ENCODE measurements at regions not wholly inside any gene's neighbourhood (a gene's known extent, or its start where the extent isn't known, plus 50 kb on each side); places are given as distances from the start of the nearest gene placed in this dataset.

DNA sequence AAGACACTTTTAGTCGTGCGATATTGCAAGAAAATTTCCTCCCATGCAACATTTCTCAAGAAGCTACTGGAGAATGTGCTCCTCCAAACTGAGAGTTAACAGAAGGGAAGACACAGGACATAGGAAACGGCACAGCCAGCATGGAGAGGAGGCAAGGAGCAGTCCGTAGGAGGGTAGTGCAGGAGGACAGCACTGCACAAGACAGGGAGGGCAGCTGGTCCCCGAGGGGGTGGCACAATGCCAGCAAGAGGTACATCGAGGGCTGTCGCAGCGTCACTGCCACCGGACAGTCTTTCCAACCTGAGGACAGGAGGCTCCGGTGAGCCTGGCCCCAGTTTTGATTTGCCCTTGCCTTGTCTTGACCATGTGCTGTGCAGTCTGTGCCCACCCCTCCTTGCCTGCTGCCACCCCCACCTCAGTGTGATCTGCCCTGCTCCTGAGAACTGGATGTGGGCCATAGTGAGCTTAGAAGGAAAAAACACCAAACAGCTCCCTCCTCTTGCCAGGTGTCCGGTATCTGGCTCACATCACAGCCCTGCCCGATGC is 81.6 kb upstream of the LAPTM4A start (continued):
- TF ChIP-seq, protein P1, sequence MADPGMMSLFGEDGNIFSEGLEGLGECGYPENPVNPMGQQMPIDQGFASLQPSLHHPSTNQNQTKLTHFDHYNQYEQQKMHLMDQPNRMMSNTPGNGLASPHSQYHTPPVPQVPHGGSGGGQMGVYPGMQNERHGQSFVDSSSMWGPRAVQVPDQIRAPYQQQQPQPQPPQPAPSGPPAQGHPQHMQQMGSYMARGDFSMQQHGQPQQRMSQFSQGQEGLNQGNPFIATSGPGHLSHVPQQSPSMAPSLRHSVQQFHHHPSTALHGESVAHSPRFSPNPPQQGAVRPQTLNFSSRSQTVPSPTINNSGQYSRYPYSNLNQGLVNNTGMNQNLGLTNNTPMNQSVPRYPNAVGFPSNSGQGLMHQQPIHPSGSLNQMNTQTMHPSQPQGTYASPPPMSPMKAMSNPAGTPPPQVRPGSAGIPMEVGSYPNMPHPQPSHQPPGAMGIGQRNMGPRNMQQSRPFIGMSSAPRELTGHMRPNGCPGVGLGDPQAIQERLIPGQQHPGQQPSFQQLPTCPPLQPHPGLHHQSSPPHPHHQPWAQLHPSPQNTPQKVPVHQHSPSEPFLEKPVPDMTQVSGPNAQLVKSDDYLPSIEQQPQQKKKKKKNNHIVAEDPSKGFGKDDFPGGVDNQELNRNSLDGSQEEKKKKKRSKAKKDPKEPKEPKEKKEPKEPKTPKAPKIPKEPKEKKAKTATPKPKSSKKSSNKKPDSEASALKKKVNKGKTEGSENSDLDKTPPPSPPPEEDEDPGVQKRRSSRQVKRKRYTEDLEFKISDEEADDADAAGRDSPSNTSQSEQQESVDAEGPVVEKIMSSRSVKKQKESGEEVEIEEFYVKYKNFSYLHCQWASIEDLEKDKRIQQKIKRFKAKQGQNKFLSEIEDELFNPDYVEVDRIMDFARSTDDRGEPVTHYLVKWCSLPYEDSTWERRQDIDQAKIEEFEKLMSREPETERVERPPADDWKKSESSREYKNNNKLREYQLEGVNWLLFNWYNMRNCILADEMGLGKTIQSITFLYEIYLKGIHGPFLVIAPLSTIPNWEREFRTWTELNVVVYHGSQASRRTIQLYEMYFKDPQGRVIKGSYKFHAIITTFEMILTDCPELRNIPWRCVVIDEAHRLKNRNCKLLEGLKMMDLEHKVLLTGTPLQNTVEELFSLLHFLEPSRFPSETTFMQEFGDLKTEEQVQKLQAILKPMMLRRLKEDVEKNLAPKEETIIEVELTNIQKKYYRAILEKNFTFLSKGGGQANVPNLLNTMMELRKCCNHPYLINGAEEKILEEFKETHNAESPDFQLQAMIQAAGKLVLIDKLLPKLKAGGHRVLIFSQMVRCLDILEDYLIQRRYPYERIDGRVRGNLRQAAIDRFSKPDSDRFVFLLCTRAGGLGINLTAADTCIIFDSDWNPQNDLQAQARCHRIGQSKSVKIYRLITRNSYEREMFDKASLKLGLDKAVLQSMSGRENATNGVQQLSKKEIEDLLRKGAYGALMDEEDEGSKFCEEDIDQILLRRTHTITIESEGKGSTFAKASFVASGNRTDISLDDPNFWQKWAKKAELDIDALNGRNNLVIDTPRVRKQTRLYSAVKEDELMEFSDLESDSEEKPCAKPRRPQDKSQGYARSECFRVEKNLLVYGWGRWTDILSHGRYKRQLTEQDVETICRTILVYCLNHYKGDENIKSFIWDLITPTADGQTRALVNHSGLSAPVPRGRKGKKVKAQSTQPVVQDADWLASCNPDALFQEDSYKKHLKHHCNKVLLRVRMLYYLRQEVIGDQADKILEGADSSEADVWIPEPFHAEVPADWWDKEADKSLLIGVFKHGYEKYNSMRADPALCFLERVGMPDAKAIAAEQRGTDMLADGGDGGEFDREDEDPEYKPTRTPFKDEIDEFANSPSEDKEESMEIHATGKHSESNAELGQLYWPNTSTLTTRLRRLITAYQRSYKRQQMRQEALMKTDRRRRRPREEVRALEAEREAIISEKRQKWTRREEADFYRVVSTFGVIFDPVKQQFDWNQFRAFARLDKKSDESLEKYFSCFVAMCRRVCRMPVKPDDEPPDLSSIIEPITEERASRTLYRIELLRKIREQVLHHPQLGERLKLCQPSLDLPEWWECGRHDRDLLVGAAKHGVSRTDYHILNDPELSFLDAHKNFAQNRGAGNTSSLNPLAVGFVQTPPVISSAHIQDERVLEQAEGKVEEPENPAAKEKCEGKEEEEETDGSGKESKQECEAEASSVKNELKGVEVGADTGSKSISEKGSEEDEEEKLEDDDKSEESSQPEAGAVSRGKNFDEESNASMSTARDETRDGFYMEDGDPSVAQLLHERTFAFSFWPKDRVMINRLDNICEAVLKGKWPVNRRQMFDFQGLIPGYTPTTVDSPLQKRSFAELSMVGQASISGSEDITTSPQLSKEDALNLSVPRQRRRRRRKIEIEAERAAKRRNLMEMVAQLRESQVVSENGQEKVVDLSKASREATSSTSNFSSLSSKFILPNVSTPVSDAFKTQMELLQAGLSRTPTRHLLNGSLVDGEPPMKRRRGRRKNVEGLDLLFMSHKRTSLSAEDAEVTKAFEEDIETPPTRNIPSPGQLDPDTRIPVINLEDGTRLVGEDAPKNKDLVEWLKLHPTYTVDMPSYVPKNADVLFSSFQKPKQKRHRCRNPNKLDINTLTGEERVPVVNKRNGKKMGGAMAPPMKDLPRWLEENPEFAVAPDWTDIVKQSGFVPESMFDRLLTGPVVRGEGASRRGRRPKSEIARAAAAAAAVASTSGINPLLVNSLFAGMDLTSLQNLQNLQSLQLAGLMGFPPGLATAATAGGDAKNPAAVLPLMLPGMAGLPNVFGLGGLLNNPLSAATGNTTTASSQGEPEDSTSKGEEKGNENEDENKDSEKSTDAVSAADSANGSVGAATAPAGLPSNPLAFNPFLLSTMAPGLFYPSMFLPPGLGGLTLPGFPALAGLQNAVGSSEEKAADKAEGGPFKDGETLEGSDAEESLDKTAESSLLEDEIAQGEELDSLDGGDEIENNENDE (IDR thresholded peaks at IDR 0.05; ENCODE audit: insufficient replicate concordance, low read length), result no peak
- TF ChIP-seq POLR2AphosphoS5 (IDR thresholded peaks at IDR 0.05; ENCODE audit: low read depth, low read length), result no peak
- TF ChIP-seq SIN3A (conservative IDR thresholded peaks at IDR 0.05 in 1 of 2, IDR thresholded peaks at IDR 0.05 in 1 of 2; ENCODE audit: low read depth in 1 of 2, low read length in 2 of 2), result no peak
- no peak for TF ChIP-seq POU5F1 (IDR thresholded peaks at IDR 0.05; ENCODE audit: low read depth, low read length)
- no peak for TF ChIP-seq CHD2 (IDR thresholded peaks at IDR 0.05; ENCODE audit: low read length)
- no peak for TF ChIP-seq SAP30 (IDR thresholded peaks at IDR 0.05; ENCODE audit: insufficient read depth, insufficient replicate concordance, low read length)
- TF ChIP-seq ATF3 (IDR thresholded peaks at IDR 0.05; ENCODE audit: insufficient read depth, low read depth, low read length), result no peak
- no peak for TF ChIP-seq HDAC2 (IDR thresholded peaks at IDR 0.05; ENCODE audit: borderline replicate concordance in 1 of 2, low read depth in 2 of 2, low read length in 2 of 2)
- no peak for TF ChIP-seq CTBP2 (IDR thresholded peaks at IDR 0.05; ENCODE audit: borderline replicate concordance, insufficient read depth, insufficient read length, low read length)
